ENCODE measurements at regions not wholly inside any gene's neighbourhood (a gene's known extent, or its start where the extent isn't known, plus 50 kb on each side); places are given as distances from the start of the nearest gene placed in this dataset.
"Not testable (repeated sequence)": the region's sequence is repeated elsewhere in the genome, so short reads cannot be mapped to it uniquely, and the experiment has no call there.

DNA sequence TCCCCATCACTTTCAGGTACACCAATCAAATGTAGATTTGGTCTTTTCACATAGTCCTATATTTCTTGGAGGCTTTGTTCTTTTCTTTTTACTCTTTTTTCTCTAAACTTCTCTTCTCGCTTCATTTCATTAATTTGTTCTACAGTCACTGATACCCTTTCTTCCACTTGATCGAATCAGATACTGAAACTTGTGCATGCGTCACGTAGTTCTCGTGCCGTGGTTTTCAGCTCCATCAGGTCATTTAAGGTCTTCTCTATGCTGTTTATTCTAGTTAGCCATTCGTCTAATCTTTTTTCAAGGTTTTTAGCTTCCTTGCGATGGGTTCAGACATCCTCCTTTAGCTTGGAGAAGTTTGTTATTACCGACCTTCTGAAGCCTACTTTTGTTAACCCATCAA lies 70.6 kb downstream of the DLEU7 start:
- DNase-seq (ENCODE audit: low spot score); FAIRE-seq: not testable (repeated sequence)
